HG03039 (cell line): ENCODE measurements at regions not wholly inside any gene's neighbourhood (a gene's known extent, or its start where the extent isn't known, plus 50 kb on each side); places are given as distances from the start of the nearest gene placed in this dataset.

Experiments
- ATAC-seq: cut with Tn5 transposase; IDR thresholded peaks from one replicate; pipeline ENCODE4 v1.9.1; 2021; ENCODE audit warnings: mild to moderate bottlenecking, moderate library complexity; ENCODE audit not compliant: unreplicated experiment

DNA sequence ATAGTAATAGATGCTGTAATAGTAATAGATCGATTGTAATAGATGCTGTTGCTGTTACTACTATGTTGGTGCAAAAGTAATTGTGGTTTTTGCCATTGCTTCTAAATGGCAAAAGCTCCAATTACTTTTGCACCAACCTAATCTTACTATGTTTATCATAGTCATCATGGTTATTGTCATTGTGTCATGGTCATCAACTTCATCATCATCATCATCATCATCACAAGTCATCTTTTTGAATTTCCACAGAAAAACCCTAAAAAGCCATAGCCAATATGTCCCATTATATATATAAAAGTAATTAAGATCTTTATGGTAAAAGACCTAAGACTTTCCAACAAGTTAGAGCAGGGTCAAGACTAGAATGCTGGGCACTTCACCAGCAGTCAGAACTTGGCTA is 435.1 kb upstream of the MARCKS start:
- ATAC-seq = no peak

DNA sequence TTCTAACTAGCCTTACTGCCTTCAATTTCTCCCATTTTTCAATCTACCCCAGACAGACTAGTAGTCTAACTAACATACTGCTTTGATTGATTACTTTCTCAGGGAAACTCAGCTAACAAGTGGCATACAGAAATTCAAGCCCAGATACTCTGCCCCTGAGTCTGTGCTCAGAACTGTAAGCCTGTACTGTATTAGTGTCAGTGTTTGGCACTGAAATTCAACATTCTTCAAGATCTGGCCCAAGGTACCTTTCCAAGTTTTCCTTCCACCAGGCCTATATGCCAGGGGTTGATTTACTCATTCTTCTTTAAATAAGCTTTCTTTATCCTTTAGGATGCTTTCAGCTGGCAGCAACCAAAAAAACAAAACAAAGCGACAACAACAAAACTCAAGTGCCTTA is 433.2 kb upstream of the MARCKS start:
- ATAC-seq = no peak

DNA sequence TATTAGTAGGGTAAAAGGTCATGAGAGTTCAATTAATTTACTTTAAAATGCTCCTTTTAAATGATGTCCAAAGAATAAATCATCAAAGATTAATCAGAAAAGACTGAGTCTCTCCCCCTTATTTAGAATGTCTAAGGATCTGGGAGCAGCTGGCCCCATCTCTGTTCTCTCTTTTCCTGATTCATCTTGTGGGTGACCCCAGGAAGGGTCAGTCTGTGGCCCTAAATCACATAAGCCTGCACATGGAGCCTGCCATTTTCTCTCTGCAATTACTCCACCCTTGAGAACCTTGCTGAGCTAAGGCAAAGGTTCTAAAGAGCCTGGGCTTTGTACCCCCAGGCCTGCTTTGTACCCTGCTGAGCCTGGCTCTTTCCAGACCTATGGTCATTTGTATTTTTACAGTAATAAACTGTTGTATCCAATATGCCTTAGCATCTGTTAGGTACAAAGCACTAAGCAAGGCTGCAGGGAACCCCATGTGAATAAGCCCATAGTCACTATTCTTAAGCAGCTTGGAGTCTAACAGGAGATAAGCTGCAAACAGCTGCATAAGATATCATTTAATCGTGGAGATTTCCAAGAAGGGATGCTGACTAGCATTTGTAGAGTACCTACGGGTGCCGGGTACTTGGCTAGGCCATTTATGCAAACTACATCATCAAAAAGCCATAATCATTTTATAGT is 431.0 kb upstream of the MARCKS start:
- ATAC-seq = no peak

DNA sequence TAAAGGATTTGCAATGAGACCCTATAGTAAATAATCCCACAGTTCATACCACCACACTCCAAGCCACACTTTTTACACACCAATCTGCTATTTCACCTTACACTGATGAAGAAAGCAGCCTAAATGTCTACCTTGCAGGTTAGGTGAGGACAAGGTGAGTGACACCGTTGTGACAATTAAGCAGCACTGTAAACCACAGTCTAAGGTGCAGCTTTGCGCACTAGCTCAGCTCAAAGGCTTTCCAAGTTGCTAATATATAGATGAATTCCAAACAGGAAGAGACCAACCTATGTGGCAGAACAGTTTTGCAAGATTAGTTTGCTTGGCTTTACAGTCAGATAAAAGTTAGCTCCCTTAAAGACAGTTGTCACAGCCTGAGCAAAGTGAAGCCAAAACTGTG is 429.5 kb upstream of the MARCKS start:
- no peak for ATAC-seq

DNA sequence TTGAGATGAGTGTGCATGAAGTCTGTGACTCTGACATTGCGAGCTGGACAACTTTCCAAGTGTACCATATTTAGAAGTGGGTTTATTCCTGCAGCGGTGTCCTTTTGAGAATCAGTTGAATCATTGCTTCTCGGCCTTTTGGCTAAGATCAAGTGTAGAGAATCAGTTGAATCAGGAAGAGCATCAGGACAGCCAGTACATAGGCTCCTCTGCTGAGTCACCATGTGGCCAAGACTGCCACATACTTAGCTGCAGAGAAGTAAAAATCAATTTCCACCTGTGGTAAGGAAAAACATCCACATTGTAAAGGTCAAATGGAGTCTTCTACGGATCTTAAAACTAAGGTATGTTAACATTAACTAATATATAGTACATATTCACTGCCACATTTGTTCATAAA is 428.4 kb upstream of the MARCKS start:
- no peak for ATAC-seq

DNA sequence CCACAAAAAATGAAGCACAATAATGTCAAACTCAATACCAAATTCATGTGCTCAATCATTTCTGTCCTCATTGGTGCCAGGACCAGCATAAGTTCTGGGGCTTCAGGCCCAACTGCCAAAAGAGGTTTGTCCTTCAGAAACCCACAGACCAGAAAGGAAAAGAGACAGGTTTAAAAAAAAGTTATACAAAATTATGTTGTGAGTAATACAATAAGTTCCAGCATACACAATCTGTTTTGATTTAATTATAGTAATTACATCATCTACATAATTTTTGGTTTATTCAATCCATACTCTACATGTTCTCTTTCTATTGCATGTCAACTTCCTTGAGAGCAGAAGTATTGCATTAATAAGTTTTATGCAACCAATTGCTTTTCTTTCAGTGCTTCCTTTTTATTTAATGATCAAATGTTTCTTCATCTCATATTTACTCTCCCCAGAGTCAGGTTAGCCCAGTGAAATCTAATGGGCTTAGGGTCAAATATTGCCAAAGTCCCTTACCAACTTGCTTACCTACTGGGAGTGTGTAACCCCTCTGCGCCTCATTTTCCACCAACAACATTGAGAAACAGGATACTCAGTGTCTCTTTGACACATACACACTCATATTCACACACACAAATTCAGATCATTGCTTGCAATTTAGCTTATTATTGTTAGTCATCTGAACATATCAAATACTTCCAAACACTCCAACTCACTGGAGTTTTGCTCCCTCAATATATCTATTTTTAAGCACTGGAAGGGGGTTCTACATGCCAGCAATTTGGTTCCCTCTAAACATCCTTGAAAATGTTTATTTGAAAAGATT is 424.4 kb upstream of the MARCKS start:
- no peak for ATAC-seq

DNA sequence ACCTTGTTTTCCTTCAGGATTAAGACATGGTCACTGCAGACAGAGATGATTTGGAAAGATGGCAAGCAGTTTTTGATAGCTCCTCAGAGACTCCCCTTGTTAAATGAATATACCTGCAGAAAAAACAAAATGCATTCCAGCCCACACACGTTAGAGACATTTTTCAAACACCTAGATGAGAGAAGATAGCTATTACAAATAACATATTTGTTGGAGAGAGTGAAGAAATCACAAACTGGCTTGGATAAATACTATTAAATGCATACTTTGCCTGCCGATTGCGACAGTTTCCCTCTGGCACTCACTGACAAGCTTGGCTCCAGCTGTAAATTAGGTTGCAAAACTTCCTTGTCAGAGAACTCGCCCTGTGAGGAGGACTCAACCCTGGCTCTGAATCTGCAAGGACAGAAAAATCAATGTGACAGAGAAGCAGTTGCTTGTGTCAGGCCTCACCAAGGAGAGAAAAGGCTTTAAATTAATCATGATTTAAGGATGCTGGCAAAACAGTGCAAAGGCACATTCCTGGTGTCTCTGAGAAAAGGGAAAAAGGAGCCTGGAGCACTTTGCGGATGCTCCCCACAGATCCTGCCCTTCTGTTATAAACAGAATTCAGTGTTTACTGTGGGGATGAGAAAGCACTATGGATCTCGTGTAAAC is 423.7 kb upstream of the MARCKS start:
- no peak for ATAC-seq

DNA sequence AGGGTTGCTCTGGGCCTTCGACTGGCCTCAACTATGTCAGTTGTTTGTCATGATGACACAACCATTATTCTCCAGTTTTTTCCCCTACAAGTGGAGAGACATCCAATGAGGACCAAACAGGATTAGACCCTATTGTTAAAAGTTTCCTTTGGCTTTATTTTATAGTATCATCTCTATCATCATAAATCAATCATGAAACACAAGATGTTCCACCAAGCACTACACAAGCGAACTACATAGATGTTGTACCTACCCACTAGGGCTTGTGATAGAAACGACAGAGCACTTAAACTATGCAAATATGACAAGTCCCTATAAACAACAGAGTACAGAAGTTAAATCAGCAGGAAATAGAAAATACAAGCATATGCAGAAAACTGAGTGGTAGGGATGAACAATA is 422.5 kb upstream of the MARCKS start:
- ATAC-seq = no peak

DNA sequence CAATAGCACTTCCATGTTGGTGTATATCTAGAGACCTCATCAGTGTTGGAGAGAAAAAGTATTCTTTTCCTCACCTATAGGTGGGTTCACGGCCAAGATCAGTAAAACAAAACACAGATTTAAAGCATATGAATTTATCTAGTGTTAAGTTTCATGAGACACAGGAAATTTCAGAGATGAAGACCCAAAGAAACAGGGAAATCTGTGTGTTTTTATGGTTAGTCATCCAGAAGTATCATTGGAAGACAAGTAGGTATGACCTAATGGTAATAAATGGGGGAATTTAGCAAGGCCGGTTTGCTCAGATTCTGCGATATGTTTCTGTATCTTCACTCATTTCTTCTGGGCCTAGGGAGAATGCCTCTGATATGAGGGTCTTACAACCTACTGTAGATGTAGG is 419.6 kb upstream of the MARCKS start:
- no peak for ATAC-seq

DNA sequence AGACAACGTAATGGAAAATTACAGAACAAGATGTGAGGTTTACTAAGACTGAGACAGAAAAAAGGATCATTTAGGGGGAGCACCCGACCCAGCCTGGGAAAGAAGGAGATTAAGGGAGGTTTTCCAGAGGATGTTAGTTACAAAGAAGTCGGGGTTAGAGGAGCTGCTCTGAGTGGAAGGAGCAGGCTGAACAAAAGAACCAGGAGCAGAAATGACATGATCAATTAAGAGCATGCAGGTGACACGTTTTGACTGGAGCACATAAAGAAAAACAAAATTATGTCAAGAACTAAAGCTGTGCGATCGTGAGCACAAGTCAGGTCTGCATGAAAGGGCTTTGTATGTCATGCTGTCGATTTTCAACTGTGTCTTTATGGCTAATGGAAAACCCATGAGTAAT is 417.3 kb upstream of the MARCKS start:
- ATAC-seq = no peak

DNA sequence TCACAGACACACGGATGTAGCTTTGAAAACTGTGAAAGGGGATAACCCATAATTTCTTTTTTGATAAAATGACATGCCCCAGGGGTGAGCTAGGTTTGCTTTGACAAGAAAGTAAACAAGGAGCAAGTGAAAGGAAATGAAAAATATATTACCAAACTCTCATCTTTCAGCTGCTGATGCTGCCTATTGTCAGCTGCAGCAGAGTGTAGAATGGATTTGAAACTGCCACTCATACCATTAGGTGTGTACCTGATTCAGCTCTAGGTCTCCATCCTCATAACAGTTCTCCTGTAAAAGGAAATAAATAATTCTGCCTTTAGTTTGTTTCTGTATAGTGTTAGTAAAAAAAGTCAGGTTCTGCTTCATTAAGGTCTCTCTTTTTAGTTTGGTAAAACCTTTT is 415.1 kb upstream of the MARCKS start:
- no peak for ATAC-seq

DNA sequence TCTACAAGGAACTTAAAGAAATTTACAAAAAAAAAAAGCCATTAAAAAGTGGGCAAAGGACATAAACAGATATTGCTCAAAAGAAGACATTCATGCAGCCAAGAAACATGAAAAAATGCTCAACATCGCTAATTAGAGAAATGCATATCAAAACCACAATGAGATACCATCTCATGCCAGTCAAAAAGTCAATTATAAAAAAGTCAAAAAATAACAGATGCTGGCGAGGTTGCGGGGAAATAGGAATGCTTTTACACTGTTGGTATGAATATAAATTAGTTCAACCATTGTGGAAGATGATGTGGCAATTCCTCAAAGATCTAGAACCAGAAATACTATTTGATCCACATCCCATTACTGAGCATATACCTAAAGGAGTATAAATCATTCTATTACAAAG is 411.9 kb upstream of the MARCKS start:
- ATAC-seq = no peak

DNA sequence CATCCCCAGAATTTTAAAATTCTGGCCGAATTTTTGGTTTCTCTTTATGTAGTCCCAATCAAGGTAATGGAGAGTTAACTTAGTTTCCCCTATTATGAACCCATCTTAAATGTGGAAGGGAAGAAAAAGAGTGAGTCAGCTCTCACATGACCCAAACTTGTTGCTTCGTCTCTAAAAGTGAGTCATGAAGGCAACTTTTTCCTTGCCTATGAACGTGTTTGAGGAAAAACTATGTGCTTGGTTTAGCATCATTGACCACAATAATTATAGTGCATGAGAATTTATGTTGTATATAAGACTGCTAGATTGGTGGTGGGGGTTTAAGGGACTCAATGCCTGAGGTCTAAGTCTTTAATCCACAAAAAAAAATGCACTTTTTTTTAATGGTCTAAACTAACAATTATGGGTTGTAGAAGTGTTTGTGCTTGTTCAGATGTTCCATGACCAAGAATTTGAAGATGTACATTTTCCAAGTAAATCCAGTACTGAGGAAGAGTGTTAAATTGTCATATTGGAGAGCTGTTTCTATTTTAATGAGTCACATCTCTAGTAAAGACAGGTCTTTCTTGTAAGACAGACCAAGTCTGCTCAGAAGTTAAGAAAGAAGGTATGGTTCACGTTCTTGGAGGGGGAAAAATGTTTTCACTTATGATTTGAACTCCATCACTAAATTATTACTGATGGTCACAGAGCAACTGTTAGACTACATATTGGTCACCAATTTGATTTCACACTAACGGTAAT is 409.9 kb upstream of the MARCKS start:
- no peak for ATAC-seq

DNA sequence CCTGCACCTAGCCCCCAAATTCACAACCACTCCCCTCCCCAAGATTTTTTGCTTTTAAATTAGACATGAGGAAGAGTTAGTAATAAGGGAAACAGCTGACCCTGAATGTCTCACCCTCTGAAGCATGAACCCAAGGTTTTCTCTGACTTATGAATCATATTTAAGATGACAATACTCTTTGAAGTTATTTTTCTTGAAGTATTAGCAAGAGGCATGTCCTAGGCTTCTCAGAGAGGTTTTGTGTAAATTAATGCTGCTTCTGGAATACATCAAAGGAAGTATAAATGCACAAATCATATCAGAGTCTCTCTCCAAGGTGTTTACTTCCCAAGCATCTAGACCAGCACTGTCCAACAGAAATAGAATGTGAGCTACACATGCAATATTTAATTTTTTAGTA is 408.1 kb upstream of the MARCKS start:
- ATAC-seq = no peak

DNA sequence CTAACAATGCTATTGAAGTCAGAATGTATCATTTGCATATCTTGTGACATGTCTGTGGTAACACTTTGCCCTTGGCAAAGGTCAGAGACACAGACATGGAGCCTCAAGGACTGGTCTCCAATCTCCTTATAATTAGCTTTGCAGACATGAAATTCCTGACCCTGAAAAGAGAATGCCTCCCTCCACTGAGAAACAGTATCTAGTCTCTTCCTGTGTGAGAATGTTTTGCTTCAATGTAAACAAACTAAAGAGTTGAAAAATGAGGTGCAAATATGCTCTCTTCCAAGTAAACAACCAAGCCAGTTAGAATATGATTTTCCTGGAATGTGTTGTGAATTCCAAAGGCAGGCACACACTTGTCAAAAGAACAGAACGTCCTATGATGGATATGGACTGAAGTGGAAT is 407.1 kb upstream of the MARCKS start:
- ATAC-seq = no peak

DNA sequence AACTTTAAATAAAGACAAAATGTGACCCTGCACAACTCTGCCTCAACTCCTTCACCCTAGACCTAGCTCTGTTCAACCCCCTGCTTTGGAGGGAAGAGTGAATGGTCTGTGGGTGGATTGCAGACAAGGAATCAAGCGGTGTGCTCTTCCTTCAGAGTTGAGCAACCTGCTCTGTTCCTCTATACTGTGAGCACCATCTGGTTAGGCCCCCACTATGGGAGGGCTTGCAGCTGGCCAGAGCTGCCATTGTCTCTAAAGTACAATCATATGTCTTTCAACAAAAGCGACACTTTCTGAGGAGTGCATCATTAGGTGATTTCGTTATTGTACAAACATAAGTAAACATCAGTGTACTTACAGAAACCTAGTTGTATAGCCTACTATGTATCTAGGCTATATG is 406.1 kb upstream of the MARCKS start:
- no peak for ATAC-seq

DNA sequence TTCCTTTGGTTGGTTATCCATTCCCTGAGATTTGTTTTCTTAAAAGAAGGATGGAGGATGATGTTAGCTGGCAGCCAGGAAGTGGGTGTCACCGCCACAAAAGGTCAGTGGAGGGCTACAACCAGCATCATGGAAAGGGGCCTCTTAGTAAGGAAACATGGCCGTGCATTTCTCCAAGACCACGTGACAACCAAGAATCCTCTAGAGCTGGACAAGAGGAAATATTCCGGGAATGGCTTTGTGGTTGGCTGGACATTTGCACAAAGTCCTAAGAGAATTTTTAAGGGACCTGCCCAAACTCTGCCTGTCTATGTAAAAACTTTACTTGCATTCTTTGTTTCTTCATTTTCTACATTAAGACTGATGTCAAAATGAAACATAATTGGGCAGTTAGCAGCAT is 399.9 kb upstream of the MARCKS start:
- ATAC-seq = no peak

DNA sequence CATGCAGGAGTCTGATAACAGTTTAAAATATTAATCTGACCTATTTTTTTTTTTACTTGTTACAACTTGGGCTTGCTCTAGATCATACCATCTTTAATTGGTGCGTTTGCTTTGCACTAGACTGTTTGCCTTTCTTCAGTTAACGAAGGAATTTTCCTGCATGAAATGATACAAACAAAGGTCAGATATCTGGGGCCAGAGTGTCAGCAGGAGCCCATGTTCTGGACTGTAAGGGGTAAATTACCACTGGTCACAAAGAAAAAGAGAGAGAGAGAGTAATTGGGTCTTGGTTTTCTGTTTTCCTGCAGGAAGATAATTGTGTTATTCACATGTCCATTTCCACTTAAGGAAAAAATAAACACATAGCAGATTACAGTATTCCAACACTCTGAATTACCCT is 399.4 kb upstream of the MARCKS start:
- no peak for ATAC-seq

DNA sequence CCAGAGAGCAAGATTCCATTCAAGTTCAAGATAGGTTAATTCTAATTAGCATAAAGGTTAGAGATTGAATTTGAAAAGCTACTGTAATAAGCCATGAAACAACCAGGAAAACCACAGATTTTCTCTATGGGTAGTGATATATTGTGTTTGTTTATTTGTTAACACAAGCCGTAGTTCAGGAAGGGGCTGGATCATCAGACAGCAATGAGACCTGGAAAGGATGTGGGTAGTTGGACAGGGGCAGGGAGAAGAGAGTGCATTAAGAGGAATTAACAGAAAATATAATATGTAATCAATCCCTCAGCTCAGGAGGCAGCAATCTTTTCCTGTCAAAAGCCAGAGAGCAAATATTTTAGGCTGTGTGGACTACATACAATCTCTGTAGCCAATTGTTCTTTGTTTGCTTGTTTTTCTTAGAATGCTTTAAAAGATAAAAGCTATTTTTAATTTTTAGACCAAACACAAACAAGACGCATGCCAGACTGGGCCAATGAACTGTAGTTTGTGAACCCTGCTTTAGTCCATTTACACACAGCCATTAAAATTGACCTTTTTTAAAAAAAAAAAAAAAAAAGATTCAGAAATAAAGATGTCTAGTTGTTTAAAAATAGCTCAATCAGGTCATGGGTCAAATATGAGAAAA is 398.7 kb upstream of the MARCKS start:
- no peak for ATAC-seq

DNA sequence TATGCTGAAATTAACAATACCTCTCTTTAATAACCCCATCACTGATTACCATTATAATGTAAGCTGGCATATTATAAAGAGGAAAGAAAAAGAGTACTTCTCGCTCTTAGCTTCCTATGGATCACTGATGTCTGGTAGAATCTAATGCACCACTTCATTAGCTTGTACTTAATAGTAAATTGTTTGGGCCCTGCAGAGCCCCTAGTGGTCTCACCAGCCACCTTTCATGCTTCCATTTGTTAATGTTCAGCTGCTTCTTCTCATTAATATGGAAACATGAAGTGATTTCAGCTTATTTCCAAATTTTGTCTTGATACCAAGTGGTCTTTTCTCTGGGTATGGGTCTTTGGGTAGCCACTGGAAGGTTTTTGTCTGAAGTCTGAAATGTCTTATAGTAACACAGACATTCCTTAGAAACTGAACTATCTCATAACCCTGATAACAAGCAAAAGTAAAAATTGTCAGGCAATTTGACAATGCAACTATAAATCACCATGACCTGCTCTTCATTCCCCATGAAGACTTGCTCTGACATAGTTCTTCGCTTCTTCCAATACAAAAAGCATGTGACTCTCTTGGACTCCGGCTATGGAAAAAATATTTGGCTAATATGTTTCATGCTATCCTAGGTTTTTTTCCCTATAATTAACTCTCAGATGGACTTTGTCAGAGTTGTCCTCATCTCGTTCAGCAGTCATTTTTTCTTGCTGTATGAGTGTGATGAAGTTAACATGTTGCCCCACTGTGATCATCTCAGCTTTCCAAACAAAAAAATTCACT is 395.8 kb upstream of the MARCKS start:
- no peak for ATAC-seq
